ENCODE measurements at regions not wholly inside any gene's neighbourhood (a gene's known extent, or its start where the extent isn't known, plus 50 kb on each side); places are given as distances from the start of the nearest gene placed in this dataset.

DNA sequence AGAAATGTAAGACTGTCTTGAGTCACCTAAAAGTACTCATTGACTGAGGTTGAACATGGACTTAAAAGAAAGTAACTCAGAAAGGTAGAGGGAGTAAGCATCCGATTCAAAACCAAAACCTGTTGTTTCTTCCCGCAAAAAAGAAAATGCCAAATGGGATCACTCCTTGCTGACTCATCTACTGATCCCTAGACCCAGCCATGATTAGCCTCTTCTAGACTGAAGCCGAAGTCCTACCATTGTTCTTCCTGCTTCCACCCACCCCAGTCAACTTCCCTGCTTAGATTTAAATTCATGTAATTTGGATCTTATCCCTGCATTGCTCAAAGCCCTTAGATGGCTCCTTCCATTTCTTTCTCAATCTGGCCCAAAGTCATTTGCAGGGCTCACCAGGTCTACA lies 760.5 kb upstream of the SOX9 start:
- Histone ChIP-seq H3K14ac (ENCODE audit: insufficient read length) (no peak overlapping the region), H3K4me1 (replicated peaks in 1 of 4; ENCODE audit: control insufficient read depth in 3 of 4, insufficient read depth in 4 of 4, low read length in 3 of 4) (no peaks in the 10 kb centered on the region), H3K79me2 (ENCODE audit: control insufficient read depth in 1 of 2, insufficient read depth in 2 of 2, low read length in 2 of 2) (no peaks in the 10 kb centered on the region), H2AFZ (ENCODE audit: low read length) (no peak overlapping the region), H3K23me2 (ENCODE audit: low read depth, low read length) (no peaks in the 10 kb centered on the region), H3K27ac (ENCODE audit: low read depth, low read length) (no peak overlapping the region), H3K4ac (replicated peaks; ENCODE audit: insufficient read length, low read depth, low read length) (no peak overlapping the region), H2BK15ac (ENCODE audit: low read length) (no peak overlapping the region), H2BK12ac (ENCODE audit: low read depth, low read length) (no peak overlapping the region), H3K9ac (replicated peaks in 1 of 4; ENCODE audit: extremely low read depth in 1 of 4, low read depth in 3 of 4, low read length in 3 of 4) (no peak overlapping the region), H4K20me1 (replicated peaks in 1 of 2; ENCODE audit: control insufficient read depth in 1 of 2, insufficient read depth in 2 of 2, low read length in 2 of 2) (no peaks in the 10 kb centered on the region), H3K18ac (ENCODE audit: extremely low read depth, low read length) (no peak overlapping the region), H3K4me2 (ENCODE audit: insufficient read depth in 1 of 2, low read depth in 2 of 2, low read length in 2 of 2) (no peak overlapping the region), H4K5ac (ENCODE audit: insufficient read length, low read depth, low read length) (no peak overlapping the region), H4K91ac (replicated peaks; ENCODE audit: insufficient read length, low read length) (no peak overlapping the region), H3K79me1 (ENCODE audit: low read depth, low read length) (no peaks in the 10 kb centered on the region), H3K9me3 (ENCODE audit: insufficient read depth in 2 of 2, low read depth in 1 of 2, low read length in 1 of 2) (peaks cover 6 to 14% of the 10 kb centered on the region in 2 experiments), H2BK120ac (replicated peaks; ENCODE audit: low read depth, low read length) (no peak overlapping the region), H2BK5ac (ENCODE audit: low read depth, low read length) (no peak overlapping the region), H2AK5ac (ENCODE audit: low read depth, low read length) (no peak overlapping the region), H2BK20ac (ENCODE audit: low read length) (no peak overlapping the region), H3K23ac (ENCODE audit: insufficient read length) (no peak overlapping the region), H3K4me3 (ENCODE audit: extremely low read depth in 1 of 4, insufficient read depth in 2 of 4, low read depth in 3 of 4, low read length in 4 of 4) (no peak overlapping the region), H3K27me3 (replicated peaks in 1 of 4; ENCODE audit: control insufficient read depth in 3 of 4, extremely low read depth in 1 of 4, insufficient read depth in 3 of 4, low read length in 3 of 4) (no peaks in the 10 kb centered on the region), H4K8ac (ENCODE audit: extremely low read depth, insufficient read depth, low read length) (no peak overlapping the region), H3K56ac (replicated peaks; ENCODE audit: insufficient read length, low read depth, low read length) (no peak overlapping the region), H3K36me3 (ENCODE audit: control insufficient read depth in 2 of 4, insufficient read depth in 4 of 4, low read length in 3 of 4) (no peaks in the 10 kb centered on the region)
- FAIRE-seq: no peak
- DNase-seq (ENCODE audit: low read depth in 1 of 2, low spot score in 2 of 2): no peak
- CTCF ChIA-PET (ENCODE audit: partially characterized antibody): no interaction called here
- WGBS, 2 experiments (ENCODE audit: extremely low coverage in 1 of 2, insufficient coverage in 1 of 2, insufficient read length in 1 of 2, insufficient replicate concordance in 2 of 2, low coverage in 1 of 2, low lambda C conversion rate in 2 of 2, missing lambda C conversion rate in 1 of 2): 90% methylated on average over 3 of the region's 3 CpGs; no CpG with 5 or more reads in 1 of the 2 experiments
- POLR2A ChIA-PET (ENCODE audit: partially characterized antibody): no interaction called here
- TF ChIP-seq SP4 (IDR thresholded peaks at IDR 0.05; ENCODE audit: low read length) (no peak), CEBPB (IDR thresholded peaks at IDR 0.05; ENCODE audit: low read depth, low read length) (no peak), EGR1 (IDR thresholded peaks at IDR 0.05; ENCODE audit: borderline replicate concordance, low read depth, low read length) (no peak), RFX5 (IDR thresholded peaks at IDR 0.05; ENCODE audit: borderline replicate concordance, low read depth, low read length) (no peak), ZNF274 (IDR thresholded peaks at IDR 0.05; ENCODE audit: borderline replicate concordance, extremely low read depth, low read length) (no peak), TCF12 (IDR thresholded peaks at IDR 0.05; ENCODE audit: low read depth, low read length) (no peak), SUZ12 (IDR thresholded peaks at IDR 0.05; ENCODE audit: low read length) (no peak), TBP (IDR thresholded peaks at IDR 0.05; ENCODE audit: low read depth, low read length) (no peak), NRF1 (IDR thresholded peaks at IDR 0.05; ENCODE audit: low read depth, low read length) (no peak)
- TF ChIP-seq, protein P1, sequence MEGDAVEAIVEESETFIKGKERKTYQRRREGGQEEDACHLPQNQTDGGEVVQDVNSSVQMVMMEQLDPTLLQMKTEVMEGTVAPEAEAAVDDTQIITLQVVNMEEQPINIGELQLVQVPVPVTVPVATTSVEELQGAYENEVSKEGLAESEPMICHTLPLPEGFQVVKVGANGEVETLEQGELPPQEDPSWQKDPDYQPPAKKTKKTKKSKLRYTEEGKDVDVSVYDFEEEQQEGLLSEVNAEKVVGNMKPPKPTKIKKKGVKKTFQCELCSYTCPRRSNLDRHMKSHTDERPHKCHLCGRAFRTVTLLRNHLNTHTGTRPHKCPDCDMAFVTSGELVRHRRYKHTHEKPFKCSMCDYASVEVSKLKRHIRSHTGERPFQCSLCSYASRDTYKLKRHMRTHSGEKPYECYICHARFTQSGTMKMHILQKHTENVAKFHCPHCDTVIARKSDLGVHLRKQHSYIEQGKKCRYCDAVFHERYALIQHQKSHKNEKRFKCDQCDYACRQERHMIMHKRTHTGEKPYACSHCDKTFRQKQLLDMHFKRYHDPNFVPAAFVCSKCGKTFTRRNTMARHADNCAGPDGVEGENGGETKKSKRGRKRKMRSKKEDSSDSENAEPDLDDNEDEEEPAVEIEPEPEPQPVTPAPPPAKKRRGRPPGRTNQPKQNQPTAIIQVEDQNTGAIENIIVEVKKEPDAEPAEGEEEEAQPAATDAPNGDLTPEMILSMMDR (IDR thresholded peaks at IDR 0.05; ENCODE audit: control extremely low read depth in 1 of 3, insufficient read depth in 1 of 3, low read depth in 1 of 3, low read length in 3 of 3): no peak
- TF ChIP-seq, protein P2, sequence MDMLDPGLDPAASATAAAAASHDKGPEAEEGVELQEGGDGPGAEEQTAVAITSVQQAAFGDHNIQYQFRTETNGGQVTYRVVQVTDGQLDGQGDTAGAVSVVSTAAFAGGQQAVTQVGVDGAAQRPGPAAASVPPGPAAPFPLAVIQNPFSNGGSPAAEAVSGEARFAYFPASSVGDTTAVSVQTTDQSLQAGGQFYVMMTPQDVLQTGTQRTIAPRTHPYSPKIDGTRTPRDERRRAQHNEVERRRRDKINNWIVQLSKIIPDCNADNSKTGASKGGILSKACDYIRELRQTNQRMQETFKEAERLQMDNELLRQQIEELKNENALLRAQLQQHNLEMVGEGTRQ (IDR thresholded peaks at IDR 0.05; ENCODE audit: low read length): no peak
- TF ChIP-seq, protein P3, sequence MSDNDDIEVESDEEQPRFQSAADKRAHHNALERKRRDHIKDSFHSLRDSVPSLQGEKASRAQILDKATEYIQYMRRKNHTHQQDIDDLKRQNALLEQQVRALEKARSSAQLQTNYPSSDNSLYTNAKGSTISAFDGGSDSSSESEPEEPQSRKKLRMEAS (IDR thresholded peaks at IDR 0.05): no peak
